RWPE2 (cell line): ENCODE measurements at regions not wholly inside any gene's neighbourhood (a gene's known extent, or its start where the extent isn't known, plus 50 kb on each side); places are given as distances from the start of the nearest gene placed in this dataset.

Experiments used
- ATAC-seq: fragments of 200-7000 bp; cut with Tn5 transposase; 3 replicates; pipeline ENCODE4 v1.9.1; 2021; ENCODE audit warnings: low read depth
- DNase-seq: peaks from one replicate; pipeline ENCODE4 v3.0.0-alpha.2; 2020; ENCODE audit warnings: low spot score
- H3K27ac ChIP-seq: fragments of 450-650 bp; 2 replicates; pipeline ENCODE4 v1.5.1; 2017; ENCODE audit warnings: mild to moderate bottlenecking; ENCODE audit not compliant: poor library complexity, severe bottlenecking
- H3K27me3 ChIP-seq: fragments of 250-450 bp; sonication (Bioruptor Pico); 2 replicates; pipeline ENCODE4 v1.5.1; 2021; ENCODE audit warnings: mild to moderate bottlenecking, moderate library complexity; ENCODE audit not compliant: insufficient read depth, poor library complexity, severe bottlenecking
- H3K36me3 ChIP-seq: fragments of 250-450 bp; sonication (Bioruptor Pico); 2 replicates; pipeline ENCODE4 v1.5.1; 2020; ENCODE audit warnings: low read depth, mild to moderate bottlenecking, moderate library complexity
- H3K4me1 ChIP-seq: fragments of 250-450 bp; sonication (Bioruptor Pico); 2 replicates; pipeline ENCODE4 v1.5.1; 2021; ENCODE audit warnings: mild to moderate bottlenecking, moderate library complexity; ENCODE audit not compliant: insufficient read depth, poor library complexity, severe bottlenecking
- H3K4me3 ChIP-seq: fragments of 250-450 bp; sonication (Bioruptor Pico); 2 replicates; pipeline ENCODE4 v1.5.1; 2021; ENCODE audit warnings: mild to moderate bottlenecking, moderate library complexity; ENCODE audit not compliant: severe bottlenecking
- H3K9me3 ChIP-seq: fragments of 250-450 bp; sonication (Bioruptor Pico); 2 replicates; pipeline ENCODE4 v1.5.1; 2021; ENCODE audit warnings: mild to moderate bottlenecking, moderate library complexity; ENCODE audit not compliant: severe bottlenecking
- CTCF ChIP-seq: fragments of 450-650 bp; IDR thresholded peaks from one replicate; pipeline ENCODE4 v1.5.1; 2017; ENCODE audit warnings: mild to moderate bottlenecking, moderate library complexity; ENCODE audit not compliant: poor library complexity, severe bottlenecking

GRCh38 chr1:81298266-81298665, 502.5 kb upstream of the ADGRL2 start:
- H3K9me3 ChIP-seq: no peaks in the 10 kb centered on the region
- no peaks in the 10 kb centered on the region for H3K4me1 ChIP-seq
- H3K27me3 ChIP-seq: no peaks in the 10 kb centered on the region
- no peak for TF ChIP-seq CTCF
- no peak overlapping the region for H3K27ac ChIP-seq
- H3K36me3 ChIP-seq: no peaks in the 10 kb centered on the region
- ATAC-seq (no peak), DNase-seq (no peak)
- H3K4me3 ChIP-seq: no peak overlapping the region

- TF ChIP-seq CTCF: no peak
- H3K4me1 ChIP-seq: no peaks in the 10 kb centered on the region
- no peaks in the 10 kb centered on the region for H3K9me3 ChIP-seq
- no peaks in the 10 kb centered on the region for H3K36me3 ChIP-seq
- no peak overlapping the region for H3K27ac ChIP-seq
- H3K27me3 ChIP-seq: no peaks in the 10 kb centered on the region
- H3K4me3 ChIP-seq: no peak overlapping the region
- DNase-seq: no peak
- no peak for ATAC-seq
These were observed 504.1 kb upstream of the ADGRL2 start for GRCh38 chr1:81296601-81297000.

GRCh38 chr1:81290326-81290725, 510.4 kb upstream of the ADGRL2 start:
- ATAC-seq (no peak), DNase-seq (no peak)
- no peaks in the 10 kb centered on the region for H3K9me3 ChIP-seq
- H3K27me3 ChIP-seq: no peaks in the 10 kb centered on the region
- H3K36me3 ChIP-seq: no peaks in the 10 kb centered on the region
- TF ChIP-seq CTCF: no peak
- no peak overlapping the region for H3K27ac ChIP-seq
- H3K4me3 ChIP-seq: no peak overlapping the region
- no peaks in the 10 kb centered on the region for H3K4me1 ChIP-seq

GRCh38 chr1:81288689-81289088, 512.0 kb upstream of the ADGRL2 start:
- no peaks in the 10 kb centered on the region for H3K27me3 ChIP-seq
- ATAC-seq: no peak

More at GRCh38 chr1:81288689-81289088, 512.0 kb upstream of the ADGRL2 start:
- no peak for TF ChIP-seq CTCF
- Histone ChIP-seq H3K27ac (no peak overlapping the region), H3K9me3 (no peaks in the 10 kb centered on the region), H3K4me3 (no peak overlapping the region), H3K36me3 (no peaks in the 10 kb centered on the region), H3K4me1 (no peaks in the 10 kb centered on the region)
- no peak for DNase-seq
